ENCODE measurements at regions not wholly inside any gene's neighbourhood (a gene's known extent, or its start where the extent isn't known, plus 50 kb on each side); places are given as distances from the start of the nearest gene placed in this dataset.
"Not testable (repeated sequence)": the region's sequence is repeated elsewhere in the genome, so short reads cannot be mapped to it uniquely, and the experiment has no call there.

GRCh38 chr15:22173029-22173998 is 93.0 kb downstream of the OR4M2 start:
- TF ChIP-seq POLR2A (IDR thresholded peaks at IDR 0.05; ENCODE audit: low read depth, low read length); POLR2AphosphoS5 (IDR thresholded peaks at IDR 0.05; ENCODE audit: low read depth, low read length); TAF1 (IDR thresholded peaks at IDR 0.05; ENCODE audit: borderline replicate concordance, low read depth, low read length): not testable (repeated sequence)

All from GM12892 (cell line).